C4-2B (cell line): ENCODE measurements at regions not wholly inside any gene's neighbourhood (a gene's known extent, or its start where the extent isn't known, plus 50 kb on each side); places are given as distances from the start of the nearest gene placed in this dataset.

Experiments
- CTCF ChIP-seq: fragments of 450-650 bp; conservative IDR thresholded peaks from 2 replicates; pipeline ENCODE4 v1.5.1; 2017; ENCODE audit warnings: mild to moderate bottlenecking
- ZFX ChIP-seq: fragments of 450-650 bp; IDR thresholded peaks from 2 replicates; pipeline ENCODE4 v1.6.1; 2017

DNA sequence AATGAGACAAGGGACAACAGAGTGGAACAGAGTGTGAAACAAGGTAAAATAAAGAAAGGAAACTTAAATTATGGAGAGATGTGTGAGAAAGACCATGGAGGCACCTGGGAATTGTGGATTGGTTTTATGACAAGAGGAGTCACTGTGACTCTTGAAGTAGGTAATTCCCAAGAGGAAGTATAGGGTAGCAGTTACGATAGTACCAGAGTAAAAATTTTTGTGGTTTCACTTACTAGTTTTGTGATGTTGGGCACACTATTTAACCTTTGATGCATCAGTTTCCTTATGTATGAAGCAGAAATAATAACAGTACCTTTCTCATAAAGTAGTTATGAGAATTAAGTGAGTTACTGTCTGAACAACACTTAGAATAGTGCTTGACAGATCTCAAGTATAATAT, 267.9 kb upstream of the DPYD start:
- no peak for TF ChIP-seq CTCF
- TF ChIP-seq ZFX, result no peak
